OCI-LY1 (cell line): ENCODE measurements at regions not wholly inside any gene's neighbourhood (a gene's known extent, or its start where the extent isn't known, plus 50 kb on each side); places are given as distances from the start of the nearest gene placed in this dataset.

Experiments
- EZH2 ChIP-seq: fragments of 200-600 bp; sonication (generic), shearing (Covaris generic); IDR thresholded peaks from 2 replicates; pipeline ENCODE4 v1.8.0; 2017; ENCODE audit warnings: borderline replicate concordance, mixed run types, mild to moderate bottlenecking, antibody characterized with exemption, low read length, moderate library complexity, mixed read lengths
- TF ChIP-seq, protein P1 (sequence below): fragments of 200-600 bp; sonication (generic), shearing (Covaris generic); IDR thresholded peaks from 2 replicates; pipeline ENCODE4 v1.5.1; 2017; ENCODE audit warnings: mild to moderate bottlenecking, antibody characterized with exemption, low read length, moderate library complexity, mixed read lengths

- TF ChIP-seq, protein P1, sequence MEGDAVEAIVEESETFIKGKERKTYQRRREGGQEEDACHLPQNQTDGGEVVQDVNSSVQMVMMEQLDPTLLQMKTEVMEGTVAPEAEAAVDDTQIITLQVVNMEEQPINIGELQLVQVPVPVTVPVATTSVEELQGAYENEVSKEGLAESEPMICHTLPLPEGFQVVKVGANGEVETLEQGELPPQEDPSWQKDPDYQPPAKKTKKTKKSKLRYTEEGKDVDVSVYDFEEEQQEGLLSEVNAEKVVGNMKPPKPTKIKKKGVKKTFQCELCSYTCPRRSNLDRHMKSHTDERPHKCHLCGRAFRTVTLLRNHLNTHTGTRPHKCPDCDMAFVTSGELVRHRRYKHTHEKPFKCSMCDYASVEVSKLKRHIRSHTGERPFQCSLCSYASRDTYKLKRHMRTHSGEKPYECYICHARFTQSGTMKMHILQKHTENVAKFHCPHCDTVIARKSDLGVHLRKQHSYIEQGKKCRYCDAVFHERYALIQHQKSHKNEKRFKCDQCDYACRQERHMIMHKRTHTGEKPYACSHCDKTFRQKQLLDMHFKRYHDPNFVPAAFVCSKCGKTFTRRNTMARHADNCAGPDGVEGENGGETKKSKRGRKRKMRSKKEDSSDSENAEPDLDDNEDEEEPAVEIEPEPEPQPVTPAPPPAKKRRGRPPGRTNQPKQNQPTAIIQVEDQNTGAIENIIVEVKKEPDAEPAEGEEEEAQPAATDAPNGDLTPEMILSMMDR = no peak
- no peak for TF ChIP-seq EZH2
Measured at GRCh38 chr4:134691915-134692314, 490.3 kb upstream of the PABPC4L start.
